NCI-H82 (cell line): ENCODE measurements at regions not wholly inside any gene's neighbourhood (a gene's known extent, or its start where the extent isn't known, plus 50 kb on each side); places are given as distances from the start of the nearest gene placed in this dataset.

Experiments used
- DNase-seq: peaks from one replicate; lab custom pipeline; 2025; lab: John Stamatoyannopoulos, UW

DNA sequence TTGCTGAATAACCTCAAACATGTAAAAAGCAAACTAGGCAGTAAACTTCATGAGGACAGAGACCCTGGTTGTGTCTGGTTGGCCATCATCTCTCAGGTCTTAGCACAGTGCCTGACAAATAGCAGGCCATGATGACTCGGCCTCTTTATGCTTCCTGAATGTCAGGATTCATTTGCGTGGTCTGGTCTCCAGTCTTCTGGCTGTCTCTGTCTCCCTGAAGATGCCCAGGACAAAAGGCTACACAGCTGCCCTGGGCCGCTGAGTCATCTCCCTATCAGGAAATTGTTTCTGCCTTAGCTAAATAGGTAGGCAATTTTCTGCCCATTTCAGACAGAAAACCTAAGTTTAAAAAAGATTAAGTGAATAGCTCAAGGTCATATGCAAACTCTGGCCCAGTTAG, 84.1 kb upstream of the FNDC3A start:
- DNase-seq: no peak

DNA sequence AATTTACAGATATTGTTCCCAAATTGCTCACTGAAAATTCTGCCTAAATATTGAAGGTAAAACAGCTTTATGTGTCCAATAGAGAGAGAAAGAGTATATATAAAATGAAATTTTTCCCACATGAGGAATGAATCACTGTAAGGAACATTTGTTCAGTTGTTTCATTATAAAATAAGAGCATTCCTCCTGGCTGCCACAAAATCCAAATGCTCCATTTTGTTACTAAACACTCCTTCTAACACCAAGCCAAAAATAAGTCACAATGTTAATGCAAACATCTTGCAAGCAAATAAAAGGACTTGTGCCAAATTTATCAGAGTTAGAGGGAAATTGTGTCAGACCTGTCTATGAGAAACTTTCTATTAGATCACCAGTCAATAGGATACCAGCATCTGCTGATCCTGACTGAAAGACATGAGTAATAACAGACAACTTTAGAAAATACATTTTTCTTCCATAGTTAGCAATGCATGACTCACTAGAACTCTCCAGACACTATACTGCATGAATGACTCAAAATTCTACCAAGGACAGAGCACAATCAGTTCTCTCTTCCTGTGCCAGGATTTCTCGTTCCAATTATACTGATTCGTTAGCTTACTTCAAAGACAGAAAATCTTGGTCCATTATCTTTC, 83.5 kb upstream of the FNDC3A start:
- DNase-seq: no peak

DNA sequence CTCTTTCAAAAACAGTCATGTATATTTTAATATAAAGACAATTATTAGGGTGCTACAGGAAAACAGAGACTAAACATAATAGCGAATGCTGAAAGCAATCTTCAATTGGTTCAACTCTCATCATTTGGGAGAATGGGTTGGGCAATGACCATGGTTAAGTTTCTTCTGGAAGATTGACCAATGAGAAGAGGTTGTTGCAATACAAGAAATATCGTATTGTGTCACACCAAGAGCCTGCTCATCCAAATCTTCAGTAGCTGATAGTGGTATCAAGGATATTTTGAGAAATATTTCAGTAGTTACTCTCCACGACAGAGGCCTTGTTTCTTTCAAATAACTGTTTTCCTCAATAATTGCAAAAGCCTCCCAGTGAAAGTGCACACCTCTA, 83.0 kb upstream of the FNDC3A start:
- no peak for DNase-seq

DNA sequence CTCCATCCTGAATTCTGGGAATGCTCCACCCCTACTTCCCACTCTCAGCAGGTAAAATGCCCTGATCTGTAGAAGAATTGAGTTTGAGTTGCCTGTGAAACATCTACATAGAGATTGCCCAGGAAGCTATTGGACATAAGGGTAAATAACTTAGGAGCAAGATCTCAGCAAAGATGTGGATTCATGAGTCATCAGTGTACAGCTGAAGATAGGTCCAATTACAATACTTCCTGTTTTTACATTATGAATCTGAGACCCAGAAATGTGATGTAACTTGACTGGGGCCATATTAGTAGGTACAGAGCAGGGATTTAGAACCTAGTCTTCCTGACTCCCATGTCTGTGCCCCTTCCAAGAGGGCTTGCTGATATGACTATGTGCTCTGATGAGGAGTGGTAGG, 79.4 kb upstream of the FNDC3A start:
- DNase-seq: no peak

DNA sequence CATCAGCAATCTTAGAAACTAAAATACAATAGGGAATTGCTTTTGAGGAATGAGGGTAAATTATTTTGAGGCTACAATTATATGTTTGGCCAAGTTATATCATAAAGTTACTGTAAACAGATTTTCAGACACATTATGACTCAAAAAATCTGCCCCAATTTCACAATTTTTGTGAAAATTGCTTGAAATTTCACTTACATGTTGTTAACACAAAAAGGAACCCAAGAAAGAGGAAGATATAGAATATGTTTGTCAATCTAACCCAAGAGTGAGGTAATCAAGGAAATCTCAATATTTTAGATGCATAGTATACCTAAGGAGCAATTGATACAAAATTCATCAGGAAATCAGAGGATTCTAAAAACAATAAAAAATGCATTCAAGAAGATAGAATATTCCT, 73.9 kb upstream of the FNDC3A start:
- DNase-seq: no peak

DNA sequence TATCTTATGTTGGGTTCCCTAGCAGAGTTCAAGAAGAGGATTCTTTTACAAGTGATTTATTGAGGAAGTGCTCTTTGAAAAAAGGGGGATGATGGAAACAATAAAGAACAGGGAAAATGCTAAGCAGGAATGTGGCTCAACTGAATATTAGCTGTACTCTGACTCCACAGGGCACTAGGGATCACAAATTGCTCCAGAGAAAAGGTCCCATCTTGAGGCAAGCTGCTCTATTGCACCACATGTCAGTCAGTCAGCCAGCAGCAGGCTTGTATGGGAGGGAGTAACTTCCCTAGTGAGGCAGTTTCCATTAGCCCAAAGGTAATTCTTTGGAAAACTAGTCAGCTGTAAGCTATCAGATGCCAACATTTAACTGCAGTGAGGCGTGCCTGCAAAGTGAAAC, 73.3 kb upstream of the FNDC3A start:
- no peak for DNase-seq

DNA sequence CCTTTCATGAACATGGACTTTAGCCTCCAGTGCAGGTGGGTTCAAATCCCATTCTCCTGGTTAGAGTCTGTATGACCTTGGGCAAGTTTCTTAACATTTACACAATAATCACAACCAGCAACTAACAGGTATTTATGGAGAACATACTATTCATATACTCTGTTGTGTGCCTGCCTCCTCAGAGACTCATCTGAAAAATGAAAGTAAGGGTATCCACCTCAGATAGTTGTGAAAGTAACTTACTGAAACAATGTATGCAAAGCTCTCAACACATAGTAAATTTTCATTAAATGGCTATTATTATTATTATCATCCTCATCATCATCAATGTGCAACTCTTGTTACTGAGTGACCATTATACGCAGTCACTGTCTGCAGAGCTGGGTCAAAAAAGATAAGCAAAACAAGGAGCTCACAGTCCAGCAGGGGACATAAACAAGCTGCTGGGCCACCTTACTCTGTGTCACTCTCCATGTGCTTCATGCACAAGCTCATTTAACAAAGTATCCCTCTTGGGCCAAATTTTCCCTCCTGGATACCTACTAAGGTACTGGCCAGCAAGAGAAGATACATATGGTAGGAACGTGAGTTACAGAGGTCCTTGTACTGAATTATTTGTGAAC, 70.9 kb upstream of the FNDC3A start:
- no peak for DNase-seq

DNA sequence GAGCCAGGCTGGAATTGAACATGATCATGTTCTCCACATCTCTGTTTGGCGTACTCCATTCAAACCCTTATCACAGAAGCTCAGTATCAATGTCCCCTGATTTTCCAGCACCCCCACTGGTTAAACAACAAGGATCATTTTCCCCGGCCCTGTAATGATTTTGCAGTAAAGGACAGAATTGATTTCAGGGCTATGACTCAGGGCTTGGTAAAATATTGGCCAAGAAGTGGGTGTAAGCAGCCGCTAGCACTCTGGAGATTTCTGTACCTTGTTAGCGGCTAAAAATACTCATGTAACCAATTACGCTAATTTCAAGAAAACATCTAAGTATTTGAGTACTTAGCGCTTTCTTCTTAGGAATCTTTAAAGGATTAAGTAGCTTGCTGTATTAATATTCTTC, 69.5 kb upstream of the FNDC3A start:
- no peak for DNase-seq

DNA sequence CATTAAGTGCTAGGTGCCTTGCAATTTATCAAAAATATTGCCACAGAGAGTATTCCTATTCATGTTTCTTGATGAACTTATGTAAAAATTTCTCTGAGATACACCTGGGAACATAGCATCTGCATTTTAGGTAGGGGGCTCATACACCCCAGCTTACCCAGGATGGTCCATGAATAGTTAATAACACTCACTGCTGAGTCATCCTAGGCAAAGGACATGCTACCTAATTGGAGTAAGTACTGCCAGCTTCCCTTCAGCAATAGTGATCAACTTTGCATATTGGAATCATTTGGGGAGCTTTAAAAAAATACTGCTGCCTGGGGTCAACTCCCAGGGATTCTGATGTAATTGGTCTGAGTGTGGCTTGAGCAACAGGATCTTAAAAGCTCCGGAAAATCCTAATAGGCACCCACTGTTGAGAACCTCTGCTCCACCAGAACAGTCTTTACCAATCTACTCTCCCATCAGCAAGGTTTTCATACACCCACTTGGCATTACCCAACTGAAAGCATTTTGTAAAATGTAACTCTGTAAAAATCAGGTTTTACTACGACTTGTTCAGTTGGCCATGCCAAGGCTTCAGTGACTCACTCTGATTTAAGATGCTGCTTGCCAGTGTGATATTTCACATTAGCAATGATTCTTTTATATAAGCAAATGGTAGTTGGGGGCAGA, 67.2 kb upstream of the FNDC3A start:
- DNase-seq: no peak

DNA sequence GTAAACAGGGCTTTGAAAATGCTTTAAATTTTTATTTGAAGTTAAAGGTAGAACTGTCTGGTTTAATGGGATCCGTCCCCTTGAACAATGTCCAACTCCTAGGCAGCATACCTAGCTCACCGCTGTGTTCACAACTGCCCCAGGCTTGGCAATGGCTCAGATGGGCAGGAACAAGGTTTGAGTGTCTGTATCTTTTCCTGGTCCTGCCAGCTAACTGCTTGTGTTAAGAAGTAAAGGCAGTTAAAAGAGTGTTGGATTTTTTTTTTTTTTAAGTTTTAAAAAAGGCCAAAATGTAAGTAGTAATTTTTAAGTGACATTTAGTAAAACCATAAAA, 66.7 kb upstream of the FNDC3A start:
- no peak for DNase-seq

DNA sequence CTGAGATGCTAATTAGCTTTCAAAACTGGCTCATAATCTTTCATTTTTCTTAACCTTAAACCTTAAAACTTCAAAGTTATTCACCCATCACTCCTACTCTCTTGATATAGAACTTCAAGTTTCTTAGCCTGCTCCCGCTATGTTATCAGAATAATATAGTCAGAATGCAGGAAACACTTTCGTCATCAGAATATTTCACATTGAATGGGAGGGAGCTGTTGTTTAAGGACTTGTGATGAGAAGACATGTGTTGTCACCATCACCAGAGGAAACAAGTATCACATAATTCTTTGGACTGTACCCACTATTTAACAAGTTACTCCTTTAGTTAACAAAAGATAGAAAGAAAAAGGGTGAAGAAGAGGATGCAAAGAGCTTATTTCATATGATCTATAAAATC, 65.0 kb upstream of the FNDC3A start:
- DNase-seq: no peak

DNA sequence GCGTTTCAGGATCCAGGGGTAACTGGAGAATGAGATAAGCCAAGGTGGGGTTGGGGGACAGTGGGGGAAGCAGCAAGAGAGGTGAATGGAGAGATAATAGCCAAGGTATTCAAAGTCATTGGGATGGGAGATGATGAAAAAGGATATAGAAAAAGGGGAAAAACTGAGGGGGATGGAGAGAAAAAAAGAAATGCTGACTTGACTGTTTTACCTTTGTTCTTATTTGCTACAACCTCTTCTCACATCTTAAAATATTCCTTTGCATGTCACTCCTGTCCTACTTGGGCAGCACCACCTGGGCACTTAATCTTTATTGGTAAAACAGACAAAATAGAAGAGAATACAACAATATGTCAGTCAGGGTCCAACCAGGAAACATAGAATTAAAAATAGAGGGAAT, 56.0 kb upstream of the FNDC3A start:
- no peak for DNase-seq

DNA sequence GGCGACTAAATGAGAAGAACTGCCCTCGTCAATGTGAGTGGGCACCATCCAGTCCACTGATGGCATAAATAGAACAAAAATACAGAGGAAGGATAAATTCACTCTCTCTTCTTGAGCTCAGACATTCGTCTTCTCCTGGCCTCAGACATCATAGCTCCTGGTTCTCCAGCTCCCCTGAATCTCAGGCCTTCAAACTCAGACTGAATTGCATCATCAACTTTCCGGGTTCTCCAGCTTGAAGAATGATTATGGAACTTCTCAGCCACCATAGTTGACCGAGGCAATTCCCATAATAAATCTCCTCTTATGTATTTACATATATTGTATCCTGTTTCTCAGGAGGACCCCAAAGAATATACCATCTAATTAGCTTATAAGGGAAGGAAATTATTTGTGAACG, 55.0 kb upstream of the FNDC3A start:
- DNase-seq: no peak

DNA sequence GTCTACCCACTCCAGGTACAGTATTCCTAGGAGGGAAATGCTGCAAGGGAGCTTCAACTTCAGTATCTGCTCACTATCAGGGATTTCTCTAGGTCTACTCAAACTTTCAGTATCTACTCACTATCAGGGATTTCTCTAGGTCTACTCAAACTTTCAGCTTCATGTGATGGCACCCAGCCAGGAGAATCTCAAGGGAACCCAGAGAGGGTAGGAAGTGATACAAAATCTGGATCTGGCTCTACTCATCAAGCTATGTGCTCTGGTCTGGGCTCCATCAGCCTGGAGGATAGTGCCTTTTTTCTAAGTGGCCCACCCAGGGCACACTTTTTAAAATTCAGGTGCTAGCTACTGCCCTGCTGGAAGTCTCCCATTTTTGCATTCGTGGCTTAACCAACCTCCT, 52.3 kb upstream of the FNDC3A start:
- no peak for DNase-seq

DNA sequence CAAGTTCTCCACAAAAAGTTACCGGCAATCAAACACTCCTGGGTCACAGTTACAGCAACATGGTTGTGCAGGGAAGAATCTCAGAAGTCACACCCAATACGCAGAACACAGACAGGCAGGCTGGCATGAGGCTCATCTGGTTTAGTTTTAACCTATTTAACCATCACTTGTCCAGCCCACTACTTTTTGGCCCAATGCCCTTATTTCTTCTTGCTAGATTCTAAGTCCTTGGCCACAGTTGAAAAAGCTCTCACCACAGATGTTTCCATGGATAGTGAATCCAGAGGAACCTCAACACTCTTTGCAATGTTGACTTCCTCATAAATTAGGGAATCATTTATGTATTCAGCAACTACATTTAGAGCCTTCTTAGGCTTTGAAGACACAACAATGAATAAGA, 50.7 kb upstream of the FNDC3A start:
- no peak for DNase-seq
